Peyer's patch (tissue), 4 donors: ENCODE measurements at regions not wholly inside any gene's neighbourhood (a gene's known extent, or its start where the extent isn't known, plus 50 kb on each side); places are given as distances from the start of the nearest gene placed in this dataset.

Source experiments
- POLR2A ChIP-seq, 2 donors: fragments of 450-650 bp; IDR thresholded peaks; one replicate each; pipeline ENCODE4 v1.5.1; 2017; ENCODE audit warnings: antibody characterized with exemption in 2 of 2, mild to moderate bottlenecking in 2 of 2, moderate library complexity in 2 of 2
- TF ChIP-seq, protein P1 (sequence below), 6 experiments: fragments of 450-650 bp in 4 of 6; fragments of 200-600 bp in 2 of 6; sonication (generic) in 1 of 6; IDR thresholded peaks; one replicate each; pipeline ENCODE4 v1.5.1; 2017 to 2019; ENCODE audit warnings: antibody characterized with exemption in 6 of 6, mild to moderate bottlenecking in 3 of 6, moderate library complexity in 1 of 6

DNA sequence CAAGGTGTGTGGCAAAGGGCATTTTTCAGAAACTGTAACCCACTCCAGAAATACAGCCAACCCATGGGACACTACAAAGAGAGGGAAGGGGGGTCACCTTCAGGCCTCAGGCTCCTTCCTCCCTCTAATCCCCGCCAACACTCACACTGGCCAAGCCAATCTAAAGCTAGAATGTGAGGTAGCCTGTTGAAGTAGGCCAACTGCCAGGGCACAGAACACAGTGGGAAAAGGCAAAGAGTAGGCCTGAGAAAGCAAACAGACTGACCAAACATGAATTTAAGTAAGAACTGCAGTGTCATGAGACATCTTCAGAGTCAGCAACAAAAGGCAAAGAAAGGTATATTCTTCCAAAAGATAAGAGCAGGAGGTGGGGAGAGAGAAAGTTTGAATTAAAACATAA, 289.0 kb downstream of the HNRNPD start:
- TF ChIP-seq, protein P1, sequence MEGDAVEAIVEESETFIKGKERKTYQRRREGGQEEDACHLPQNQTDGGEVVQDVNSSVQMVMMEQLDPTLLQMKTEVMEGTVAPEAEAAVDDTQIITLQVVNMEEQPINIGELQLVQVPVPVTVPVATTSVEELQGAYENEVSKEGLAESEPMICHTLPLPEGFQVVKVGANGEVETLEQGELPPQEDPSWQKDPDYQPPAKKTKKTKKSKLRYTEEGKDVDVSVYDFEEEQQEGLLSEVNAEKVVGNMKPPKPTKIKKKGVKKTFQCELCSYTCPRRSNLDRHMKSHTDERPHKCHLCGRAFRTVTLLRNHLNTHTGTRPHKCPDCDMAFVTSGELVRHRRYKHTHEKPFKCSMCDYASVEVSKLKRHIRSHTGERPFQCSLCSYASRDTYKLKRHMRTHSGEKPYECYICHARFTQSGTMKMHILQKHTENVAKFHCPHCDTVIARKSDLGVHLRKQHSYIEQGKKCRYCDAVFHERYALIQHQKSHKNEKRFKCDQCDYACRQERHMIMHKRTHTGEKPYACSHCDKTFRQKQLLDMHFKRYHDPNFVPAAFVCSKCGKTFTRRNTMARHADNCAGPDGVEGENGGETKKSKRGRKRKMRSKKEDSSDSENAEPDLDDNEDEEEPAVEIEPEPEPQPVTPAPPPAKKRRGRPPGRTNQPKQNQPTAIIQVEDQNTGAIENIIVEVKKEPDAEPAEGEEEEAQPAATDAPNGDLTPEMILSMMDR (IDR thresholded peaks at IDR 0.05): no peak
- no peak for TF ChIP-seq POLR2A (IDR thresholded peaks at IDR 0.05)
